ENCODE measurements at regions not wholly inside any gene's neighbourhood (a gene's known extent, or its start where the extent isn't known, plus 50 kb on each side); places are given as distances from the start of the nearest gene placed in this dataset.

DNA sequence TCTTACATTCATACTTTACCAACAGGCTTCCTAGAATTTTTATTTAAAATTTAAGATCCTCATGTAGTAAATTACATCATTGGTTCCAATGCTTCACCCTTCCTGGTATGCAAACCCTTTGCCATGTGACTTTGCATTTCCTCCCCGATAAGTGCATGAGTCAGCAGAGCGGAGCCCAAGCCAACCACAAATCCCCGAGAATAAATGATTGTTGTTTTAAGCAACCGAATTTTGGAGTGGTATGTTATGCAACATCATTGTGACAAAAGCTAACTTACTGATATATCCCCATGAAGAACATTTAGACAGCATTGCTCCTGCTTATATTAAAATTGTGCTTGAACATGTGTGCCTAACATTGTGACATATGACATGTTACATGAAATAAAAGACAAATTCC, 199.4 kb upstream of the DDX53 start:
- peak; percentile 88 for DNase-seq
- Mint-ChIP-seq H3K4me1 (ENCODE audit: low read depth) (peaks cover 32% of the 10 kb centered on the region), H3K4me3 (peak overlapping the region; percentile 59), H3K9me3 (no peaks in the 10 kb centered on the region), H3K27ac (peak overlapping the region; percentile 90), H3K27me3 (ENCODE audit: insufficient read depth) (no peaks in the 10 kb centered on the region; the same call in 1 of the 2 replicates), H3K36me3 (ENCODE audit: low read depth) (no peaks in the 10 kb centered on the region)
- TF ChIP-seq, protein P1, sequence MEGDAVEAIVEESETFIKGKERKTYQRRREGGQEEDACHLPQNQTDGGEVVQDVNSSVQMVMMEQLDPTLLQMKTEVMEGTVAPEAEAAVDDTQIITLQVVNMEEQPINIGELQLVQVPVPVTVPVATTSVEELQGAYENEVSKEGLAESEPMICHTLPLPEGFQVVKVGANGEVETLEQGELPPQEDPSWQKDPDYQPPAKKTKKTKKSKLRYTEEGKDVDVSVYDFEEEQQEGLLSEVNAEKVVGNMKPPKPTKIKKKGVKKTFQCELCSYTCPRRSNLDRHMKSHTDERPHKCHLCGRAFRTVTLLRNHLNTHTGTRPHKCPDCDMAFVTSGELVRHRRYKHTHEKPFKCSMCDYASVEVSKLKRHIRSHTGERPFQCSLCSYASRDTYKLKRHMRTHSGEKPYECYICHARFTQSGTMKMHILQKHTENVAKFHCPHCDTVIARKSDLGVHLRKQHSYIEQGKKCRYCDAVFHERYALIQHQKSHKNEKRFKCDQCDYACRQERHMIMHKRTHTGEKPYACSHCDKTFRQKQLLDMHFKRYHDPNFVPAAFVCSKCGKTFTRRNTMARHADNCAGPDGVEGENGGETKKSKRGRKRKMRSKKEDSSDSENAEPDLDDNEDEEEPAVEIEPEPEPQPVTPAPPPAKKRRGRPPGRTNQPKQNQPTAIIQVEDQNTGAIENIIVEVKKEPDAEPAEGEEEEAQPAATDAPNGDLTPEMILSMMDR (IDR thresholded peaks at IDR 0.05) = no peak

DNA sequence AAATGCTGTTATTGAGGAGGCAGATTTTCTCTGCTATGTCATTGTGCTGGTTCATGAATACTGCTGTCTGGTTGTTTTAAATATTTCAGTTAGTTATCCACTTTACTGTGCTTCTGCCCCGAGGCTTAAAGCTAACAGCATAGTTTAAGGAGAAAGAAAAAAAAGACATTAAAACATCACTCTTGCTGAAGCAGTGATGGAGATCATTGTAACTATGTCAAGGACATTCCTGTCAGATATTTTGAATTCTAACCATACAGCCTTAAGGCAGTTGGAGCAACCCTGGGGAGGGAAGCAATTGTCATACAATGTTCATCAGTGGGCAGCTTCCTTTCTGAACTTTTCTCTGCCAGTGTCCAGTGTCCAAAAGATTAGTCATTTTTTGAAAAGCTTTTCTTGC, 199.0 kb upstream of the DDX53 start:
- peak; percentile 49 for DNase-seq
- Mint-ChIP-seq H3K4me1 (ENCODE audit: low read depth) (peaks cover 28% of the 10 kb centered on the region), H3K9me3 (no peaks in the 10 kb centered on the region), H3K27ac (peak overlapping the region; percentile 90), H3K27me3 (ENCODE audit: insufficient read depth) (no peaks in the 10 kb centered on the region; the same call in 1 of the 2 replicates), H3K4me3 (peak overlapping the region; percentile 59), H3K36me3 (ENCODE audit: low read depth) (no peaks in the 10 kb centered on the region)
- TF ChIP-seq, protein P1 (IDR thresholded peaks at IDR 0.05) = no peak

DNA sequence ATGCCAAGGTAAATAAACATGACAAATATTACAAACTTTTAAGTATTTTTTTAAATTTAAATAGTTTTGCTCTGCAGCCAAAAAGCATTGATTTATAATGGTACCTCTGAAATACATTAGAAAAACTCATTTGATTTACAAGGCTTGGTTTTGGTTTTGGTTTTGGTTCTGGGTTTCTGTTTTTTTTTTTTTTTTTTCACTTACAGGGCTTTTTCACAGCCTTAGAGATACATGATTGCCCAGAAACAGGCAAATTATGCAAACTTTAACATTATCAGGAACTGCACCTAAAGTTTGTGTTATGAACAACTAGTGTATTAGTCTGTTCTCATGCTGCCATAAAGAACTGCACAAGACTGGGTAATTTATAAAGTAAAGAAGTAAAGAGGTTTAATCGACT, 196.4 kb upstream of the DDX53 start:
- TF ChIP-seq, protein P1 (IDR thresholded peaks at IDR 0.05) = no peak
- Mint-ChIP-seq H3K36me3 (ENCODE audit: low read depth) (no peaks in the 10 kb centered on the region), H3K27ac (no peak overlapping the region), H3K4me3 (no peak overlapping the region), H3K9me3 (no peaks in the 10 kb centered on the region), H3K27me3 (ENCODE audit: insufficient read depth) (peaks cover 2% of the 10 kb centered on the region), H3K4me1 (ENCODE audit: low read depth) (peaks cover 26% of the 10 kb centered on the region)
- DNase-seq = no peak

DNA sequence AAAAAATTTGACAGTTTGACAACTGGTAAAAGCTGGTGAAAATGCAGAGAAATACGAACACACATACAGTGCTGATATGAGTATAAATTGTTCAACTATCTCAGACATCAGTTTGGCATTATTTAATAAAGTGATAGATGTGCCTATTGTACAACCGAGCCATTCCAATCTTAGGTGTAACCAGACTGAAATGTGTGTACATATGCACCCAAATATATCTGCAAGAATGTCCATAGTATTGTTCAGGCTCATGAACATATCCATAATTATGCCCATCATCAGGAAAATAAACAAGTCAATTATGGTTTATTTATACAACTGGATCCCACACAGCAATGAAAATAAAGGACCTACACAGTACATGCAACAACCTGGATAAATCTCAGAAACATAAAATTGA, 188.9 kb upstream of the DDX53 start:
- no peak for DNase-seq
- H3K4me3 Mint-ChIP-seq = no peak overlapping the region

DNA sequence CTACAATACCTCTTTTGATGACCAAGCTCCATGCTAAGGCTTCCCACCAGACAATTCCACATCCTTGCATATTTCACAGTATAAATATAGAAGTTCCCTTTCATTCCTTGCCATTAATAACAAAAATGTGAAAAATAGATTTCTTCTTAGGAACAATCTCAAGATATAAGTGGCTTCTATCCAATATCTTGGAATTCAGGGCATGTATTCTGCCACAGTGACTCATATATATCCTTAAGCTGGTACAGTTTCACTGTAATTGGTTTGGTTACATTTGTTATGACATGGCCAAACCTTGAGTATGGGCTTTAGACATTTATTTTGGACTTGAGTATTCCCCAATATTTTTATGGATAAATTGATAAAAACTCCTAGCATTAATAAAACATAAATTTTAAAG, 181.7 kb upstream of the DDX53 start:
- H3K27ac Mint-ChIP-seq = no peak overlapping the region
- DNase-seq = no peak
- H3K4me3 Mint-ChIP-seq = no peak overlapping the region
- TF ChIP-seq, protein P1 (IDR thresholded peaks at IDR 0.05) = no peak
- no peaks in the 10 kb centered on the region for H3K9me3 Mint-ChIP-seq
- H3K36me3 Mint-ChIP-seq (ENCODE audit: low read depth) = no peaks in the 10 kb centered on the region
- peaks cover 5% of the 10 kb centered on the region for H3K4me1 Mint-ChIP-seq (ENCODE audit: low read depth)
- no peaks in the 10 kb centered on the region for H3K27me3 Mint-ChIP-seq (ENCODE audit: insufficient read depth)

More for the DNA sequence above, 188.9 kb upstream of the DDX53 start:
- TF ChIP-seq, protein P1 (IDR thresholded peaks at IDR 0.05) = no peak
- Mint-ChIP-seq H3K9me3 (no peaks in the 10 kb centered on the region), H3K36me3 (ENCODE audit: low read depth) (no peaks in the 10 kb centered on the region), H3K4me1 (ENCODE audit: low read depth) (no peaks in the 10 kb centered on the region), H3K27ac (no peak overlapping the region), H3K27me3 (ENCODE audit: insufficient read depth) (peaks cover 2% of the 10 kb centered on the region; the same call in 1 of the 2 replicates)

DNA sequence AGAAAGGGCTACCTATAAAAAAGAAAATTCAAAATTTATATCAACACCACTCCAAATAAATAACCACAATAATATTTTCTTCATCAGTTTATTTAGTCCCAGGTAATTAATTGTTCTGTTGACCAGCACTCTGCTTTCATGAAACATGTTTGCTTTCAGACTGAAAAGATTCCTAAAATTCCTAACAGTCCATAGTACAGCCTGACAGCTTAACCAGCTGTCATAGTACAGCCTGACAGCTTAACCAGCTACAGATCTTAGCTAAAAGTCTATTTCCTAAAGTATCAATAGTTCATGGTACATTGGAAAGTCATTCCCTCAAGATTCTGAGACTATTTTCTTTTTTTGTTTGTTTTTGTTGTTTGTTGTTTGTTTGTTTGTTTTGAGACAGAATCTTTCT, 144.1 kb upstream of the DDX53 start:
- H3K27ac Mint-ChIP-seq = no peak overlapping the region
- no peak overlapping the region for H3K4me3 Mint-ChIP-seq
- no peaks in the 10 kb centered on the region for H3K9me3 Mint-ChIP-seq
- no peak for DNase-seq
- H3K4me1 Mint-ChIP-seq (ENCODE audit: low read depth) = peaks cover 6% of the 10 kb centered on the region; the same call in 1 of the 2 replicates
- H3K27me3 Mint-ChIP-seq (ENCODE audit: insufficient read depth) = no peaks in the 10 kb centered on the region
- H3K36me3 Mint-ChIP-seq (ENCODE audit: low read depth) = no peaks in the 10 kb centered on the region
- TF ChIP-seq, protein P1 (IDR thresholded peaks at IDR 0.05) = no peak
